GM12864 (cell line): ENCODE measurements at regions not wholly inside any gene's neighbourhood (a gene's known extent, or its start where the extent isn't known, plus 50 kb on each side); places are given as distances from the start of the nearest gene placed in this dataset.

Experiments
- DNase-seq: peaks from one replicate; pipeline ENCODE4 v3.0.0-alpha.2; 2011; ENCODE audit warnings: low read depth
- H3K4me3 ChIP-seq: 2 replicates; pipeline ENCODE4 v1.5.1; 2011; ENCODE audit warnings: mild to moderate bottlenecking, low read depth, low read length, control low read depth
- CTCF ChIP-seq: IDR thresholded peaks from 2 replicates; pipeline ENCODE4 v1.5.1; 2011; ENCODE audit warnings: low read depth, mild to moderate bottlenecking, moderate library complexity, low read length, control low read depth, inconsistent platforms; ENCODE audit errors: missing control alignments

GRCh38 chr2:239664216-239664810 lies 263.5 kb upstream of the HDAC4 start:
- TF ChIP-seq CTCF, result no peak
- no peak overlapping the region for H3K4me3 ChIP-seq
- DNase-seq, result no peak

GRCh38 chr2:239663364-239663924 lies 262.6 kb upstream of the HDAC4 start:
- no peak for TF ChIP-seq CTCF
- DNase-seq, result no peak

GRCh38 chr2:239662413-239663120 lies 261.7 kb upstream of the HDAC4 start:
- DNase-seq, result no peak
- TF ChIP-seq CTCF, result no peak
- H3K4me3 ChIP-seq, result no peak overlapping the region

More at GRCh38 chr2:239663364-239663924, 262.6 kb upstream of the HDAC4 start:
- H3K4me3 ChIP-seq, result no peak overlapping the region

GRCh38 chr2:239661334-239662312 lies 260.8 kb upstream of the HDAC4 start:
- no peak for TF ChIP-seq CTCF
- DNase-seq, result no peak
- no peak overlapping the region for H3K4me3 ChIP-seq

- DNase-seq, result no peak
- TF ChIP-seq CTCF, result no peak
- H3K4me3 ChIP-seq, result no peak overlapping the region
Measured at GRCh38 chr2:239660390-239661230, 259.8 kb upstream of the HDAC4 start.

GRCh38 chr2:239657992-239658391 lies 257.2 kb upstream of the HDAC4 start:
- no peak for TF ChIP-seq CTCF
- H3K4me3 ChIP-seq, result no peak overlapping the region
- no peak for DNase-seq
